Hematopoietic multipotent progenitor cell (in vitro differentiated cells): ENCODE measurements at regions not wholly inside any gene's neighbourhood (a gene's known extent, or its start where the extent isn't known, plus 50 kb on each side); places are given as distances from the start of the nearest gene placed in this dataset.
A peak's percentile ranks its signal among the peaks of the same experiment; 100 is the strongest.
"Not testable (repeated sequence)": the region's sequence is repeated elsewhere in the genome, so short reads cannot be mapped to it uniquely, and the experiment has no call there.

Source experiments
- DNase-seq, 3 donors: peaks; one replicate each; pipeline ENCODE4 v3.0.0-alpha.2; 2011 to 2015; ENCODE audit warnings: low read depth in 2 of 3, low spot score in 2 of 3

DNA sequence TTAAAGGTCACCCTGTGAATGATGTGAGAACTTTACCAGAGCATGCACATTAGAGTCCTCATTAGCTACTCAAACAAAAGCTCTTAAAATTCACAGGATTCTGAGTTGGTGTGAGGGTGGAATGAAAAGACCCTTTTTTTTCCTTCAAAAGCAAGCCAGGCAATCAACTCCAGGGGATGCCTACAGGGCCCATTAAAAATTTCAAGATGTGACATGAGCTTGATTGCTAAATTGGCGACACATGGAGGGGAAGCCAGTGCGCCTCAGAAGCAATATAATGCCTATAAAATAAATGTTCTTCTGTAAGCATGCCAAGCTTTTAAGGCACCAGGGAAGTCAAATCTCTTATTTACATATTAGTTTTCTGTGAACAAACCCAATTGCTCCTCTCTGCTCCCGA is 328.8 kb upstream of the SUCLG2 start:
- no peak for DNase-seq

DNA sequence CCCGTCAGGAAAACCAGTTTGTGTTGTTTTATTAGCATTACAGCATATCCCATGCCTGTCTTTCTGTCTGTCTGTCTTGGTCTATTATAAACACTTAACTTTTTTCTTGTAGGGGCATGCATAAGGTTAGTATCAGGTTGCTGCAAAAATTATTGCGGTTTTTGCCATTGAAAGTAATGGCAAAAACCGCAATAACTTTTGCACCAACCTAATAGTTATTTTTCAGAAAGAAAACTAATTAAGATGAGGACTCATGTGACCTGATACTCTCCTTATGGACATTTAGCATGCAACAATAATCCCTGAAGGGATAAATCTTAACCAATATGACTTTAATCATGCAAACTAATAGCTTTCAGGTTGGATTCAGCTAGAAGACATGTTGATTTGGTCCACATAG is 326.7 kb upstream of the SUCLG2 start:
- DNase-seq = no peak

DNA sequence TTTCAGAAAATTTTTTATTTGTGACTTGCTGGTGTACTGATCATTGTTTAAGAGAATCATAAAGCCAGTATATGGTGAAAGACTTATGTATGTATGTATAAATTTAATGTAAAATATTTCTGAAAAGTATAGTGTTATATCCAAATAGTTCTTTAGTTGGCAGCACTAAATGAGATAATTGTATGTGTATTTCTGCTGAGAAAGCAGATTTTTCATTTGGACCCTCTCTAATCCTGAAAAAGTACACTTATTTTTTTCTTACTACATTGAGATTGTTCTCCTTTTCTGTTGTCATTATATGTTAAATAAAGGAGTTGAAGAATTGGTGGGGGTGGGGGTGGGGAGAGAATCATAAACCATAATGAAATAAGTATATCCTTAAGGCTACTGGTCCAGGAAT is 324.9 kb upstream of the SUCLG2 start:
- no peak for DNase-seq

DNA sequence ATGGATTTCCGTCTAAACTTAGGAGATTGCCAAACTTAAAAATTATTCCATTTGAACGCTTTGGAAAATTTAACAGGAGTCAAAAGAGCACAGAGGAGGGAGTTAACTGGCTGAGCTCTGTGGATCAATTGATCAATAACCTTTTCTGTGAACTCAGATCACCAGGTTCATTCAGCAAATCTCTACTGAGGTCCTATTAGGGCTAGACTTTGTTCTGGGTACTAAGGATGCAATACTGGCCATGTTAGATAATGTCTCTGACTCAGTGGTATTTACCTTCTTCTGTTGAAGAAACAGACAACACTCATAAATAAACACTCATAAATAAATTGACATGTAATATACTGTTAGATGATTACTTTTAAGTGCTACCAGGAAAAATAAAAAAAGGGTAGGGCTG is 323.4 kb upstream of the SUCLG2 start:
- DNase-seq = no peak

DNA sequence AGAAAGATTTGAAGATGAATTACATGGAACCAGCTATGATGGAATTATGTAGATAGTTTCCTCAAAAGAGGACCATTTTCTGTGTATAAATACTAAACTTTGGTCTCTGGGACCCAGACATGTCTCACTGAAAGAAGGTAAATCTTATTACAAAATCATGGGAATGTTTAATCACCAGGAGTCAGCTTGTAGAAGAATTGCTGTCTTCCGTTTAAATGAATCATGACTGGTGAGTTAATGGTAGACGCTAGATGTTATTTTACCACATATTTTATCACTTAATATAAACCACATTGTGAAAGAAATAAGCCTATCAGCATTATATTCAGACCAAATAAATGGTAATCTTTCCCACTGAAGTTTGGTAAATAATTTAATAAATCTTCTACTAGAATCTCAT is 322.3 kb upstream of the SUCLG2 start:
- DNase-seq = no peak

DNA sequence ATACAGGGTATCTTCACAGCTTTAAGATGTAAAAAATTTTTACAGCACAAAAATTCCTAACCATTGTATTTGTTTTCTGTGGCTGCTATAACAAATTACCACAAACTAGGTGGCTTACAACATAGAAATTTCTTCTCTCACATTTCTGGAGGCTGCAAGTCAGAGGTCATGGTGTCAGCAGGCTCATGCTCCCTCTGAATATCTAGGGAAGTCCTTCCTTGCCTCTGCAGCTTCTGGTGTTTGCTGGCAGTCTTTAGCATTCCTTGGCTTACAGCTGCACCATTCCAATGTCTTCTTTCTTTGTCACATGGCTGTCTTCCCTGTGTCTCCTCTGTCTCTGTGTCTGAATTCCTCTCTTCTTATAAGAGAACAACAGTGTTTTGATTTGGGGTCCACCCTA is 310.2 kb upstream of the SUCLG2 start:
- no peak for DNase-seq

DNA sequence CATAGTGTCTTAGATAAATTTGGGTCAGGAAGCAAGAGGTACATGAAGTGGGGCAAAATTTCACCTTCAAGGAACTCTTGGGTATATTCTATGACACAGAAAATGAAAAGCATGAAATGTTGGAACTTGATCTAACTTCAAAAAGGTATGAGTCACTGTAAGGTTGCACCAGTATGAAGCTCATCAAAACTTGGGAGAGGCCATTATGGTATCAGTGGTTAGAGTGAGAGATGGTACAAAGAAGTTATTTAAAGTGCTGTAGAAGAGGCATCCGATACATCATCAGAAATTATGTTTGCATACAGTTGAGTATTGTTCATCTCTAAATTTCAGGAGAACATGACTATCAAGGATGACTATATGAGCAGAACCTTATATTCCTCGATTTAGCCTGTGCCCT is 302.9 kb upstream of the SUCLG2 start:
- DNase-seq = no peak

DNA sequence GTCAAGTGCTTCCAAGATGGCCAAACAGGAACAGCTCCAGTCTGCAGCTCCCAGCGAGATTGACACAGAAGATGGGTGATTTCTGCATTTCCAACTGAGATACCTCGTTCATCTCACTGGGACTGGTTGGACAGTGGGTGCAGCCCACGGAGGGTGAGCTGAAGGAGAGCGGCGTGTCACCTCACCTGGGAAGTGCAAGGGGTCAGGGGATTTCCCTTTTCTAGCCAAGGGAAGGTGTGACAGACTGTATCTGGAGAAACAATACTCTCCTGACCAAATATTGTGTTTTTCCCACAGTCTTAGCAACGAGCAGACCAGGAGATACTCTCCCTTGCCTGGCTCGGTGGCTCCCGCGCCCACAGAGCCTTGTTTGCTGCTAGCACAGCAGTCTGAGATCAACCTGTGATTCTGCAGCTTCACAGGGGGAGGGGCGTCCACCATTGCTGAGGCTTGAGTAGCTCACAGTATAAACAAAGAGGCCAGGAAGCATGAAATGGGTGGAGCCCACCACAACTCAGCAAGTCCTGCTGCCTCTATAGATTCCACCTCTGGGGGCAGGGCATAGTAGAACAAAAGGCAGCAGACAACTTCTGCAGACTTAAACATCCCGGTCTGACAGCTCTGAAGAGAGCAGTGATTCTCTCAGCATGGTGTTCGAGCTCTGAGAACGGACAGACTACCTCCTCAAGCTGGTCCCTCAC is 293.5 kb upstream of the SUCLG2 start:
- peak in 1 of 3 donors; percentile 24 for DNase-seq

DNA sequence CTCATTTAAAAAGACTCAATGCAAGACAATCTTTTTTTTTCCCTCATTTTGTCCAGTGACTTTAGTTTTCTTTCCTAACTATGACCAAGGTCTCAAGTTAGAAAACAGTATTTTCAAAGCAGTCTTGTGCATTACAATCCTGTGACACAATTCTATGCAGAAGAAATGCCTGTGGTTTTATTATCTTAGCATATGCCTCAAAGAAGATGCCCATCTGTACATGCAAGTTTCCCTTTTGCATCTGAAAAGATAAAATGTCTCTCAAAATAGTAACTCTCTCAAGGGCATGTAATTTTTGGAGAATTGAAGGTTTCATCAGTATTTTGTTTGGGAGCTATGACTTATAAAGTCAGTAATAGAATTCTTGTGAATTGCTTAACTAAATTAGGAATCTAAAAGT is 292.0 kb upstream of the SUCLG2 start:
- no peak for DNase-seq

DNA sequence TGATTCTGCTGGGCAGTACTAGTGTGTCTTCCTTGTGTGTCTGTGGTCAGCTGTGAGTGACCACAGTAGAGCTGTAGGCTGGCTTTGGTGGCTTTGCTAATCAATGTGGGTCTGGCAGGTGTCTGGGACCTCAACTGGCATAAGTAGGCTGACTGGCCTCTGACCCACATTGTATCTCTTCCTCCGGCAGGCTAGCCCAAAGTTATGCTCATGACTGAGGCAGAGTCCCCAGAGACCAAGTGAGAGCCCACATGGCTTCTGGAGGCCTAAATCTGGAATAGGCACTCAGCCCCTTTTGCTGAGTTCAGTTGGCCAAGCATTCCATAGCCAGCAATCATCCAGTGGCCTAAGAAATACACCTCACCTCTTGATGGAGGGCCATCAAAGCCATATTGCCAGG is 289.1 kb upstream of the SUCLG2 start:
- no peak for DNase-seq

DNA sequence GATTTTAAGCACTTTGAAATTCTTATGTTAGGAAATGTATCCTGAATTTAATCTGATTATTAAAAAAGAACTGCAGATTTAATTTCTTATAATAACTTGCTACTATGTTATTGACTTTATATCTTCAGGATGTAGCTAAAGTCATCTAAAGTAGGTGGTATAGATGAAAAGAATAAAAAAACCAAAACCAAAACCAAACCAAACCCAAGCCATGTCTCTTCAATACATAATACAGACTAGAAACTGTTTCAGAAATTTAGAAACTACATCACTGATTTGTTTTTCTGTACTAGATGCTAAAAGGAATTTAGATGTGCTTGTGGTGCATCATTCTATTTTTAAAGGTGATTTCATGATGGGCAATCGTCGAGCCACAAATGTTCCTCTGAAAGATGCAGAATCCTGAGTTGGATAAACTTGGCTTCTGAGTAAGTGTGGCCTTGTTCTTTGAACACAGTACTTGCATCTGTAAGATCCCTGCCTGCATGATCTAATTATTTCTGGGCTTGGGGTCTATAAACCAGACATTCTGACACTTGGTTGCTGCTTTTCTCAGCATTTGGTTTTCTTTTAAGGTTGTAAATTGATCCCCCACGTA is 287.1 kb upstream of the SUCLG2 start:
- no peak for DNase-seq

DNA sequence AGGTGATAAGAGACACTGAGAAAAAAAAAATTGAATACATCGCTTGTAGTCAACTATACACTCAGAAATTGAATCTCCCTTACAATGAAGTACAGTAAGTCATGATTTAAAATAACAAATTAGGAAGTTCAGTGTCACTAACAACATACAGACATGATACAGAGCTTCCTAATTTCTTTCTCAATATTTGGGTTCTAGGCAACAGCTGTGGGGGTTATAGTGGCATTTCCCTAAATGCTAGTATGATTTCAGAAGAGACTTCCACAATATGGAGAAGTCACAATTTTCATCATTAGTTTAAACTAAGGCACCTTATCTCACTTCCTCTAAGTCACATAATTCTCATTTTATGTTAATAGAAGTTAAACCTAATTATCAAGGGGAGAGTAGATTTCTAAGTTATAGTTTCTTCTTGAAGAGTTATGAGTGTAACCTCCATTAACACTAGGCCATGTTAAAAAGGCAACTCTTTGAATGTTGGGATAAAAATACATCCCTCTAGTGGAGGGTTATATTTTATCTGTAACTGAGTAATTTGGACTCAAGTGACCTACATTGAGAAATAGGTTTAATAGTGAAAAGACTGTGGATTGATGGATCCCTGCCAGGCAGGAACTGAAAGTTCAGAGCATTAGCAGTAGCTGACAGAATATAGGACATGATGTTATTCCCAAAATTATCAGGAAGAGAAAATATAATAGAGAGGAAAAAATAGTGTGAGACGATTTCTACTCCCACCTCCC is 286.0 kb upstream of the SUCLG2 start:
- DNase-seq = no peak

DNA sequence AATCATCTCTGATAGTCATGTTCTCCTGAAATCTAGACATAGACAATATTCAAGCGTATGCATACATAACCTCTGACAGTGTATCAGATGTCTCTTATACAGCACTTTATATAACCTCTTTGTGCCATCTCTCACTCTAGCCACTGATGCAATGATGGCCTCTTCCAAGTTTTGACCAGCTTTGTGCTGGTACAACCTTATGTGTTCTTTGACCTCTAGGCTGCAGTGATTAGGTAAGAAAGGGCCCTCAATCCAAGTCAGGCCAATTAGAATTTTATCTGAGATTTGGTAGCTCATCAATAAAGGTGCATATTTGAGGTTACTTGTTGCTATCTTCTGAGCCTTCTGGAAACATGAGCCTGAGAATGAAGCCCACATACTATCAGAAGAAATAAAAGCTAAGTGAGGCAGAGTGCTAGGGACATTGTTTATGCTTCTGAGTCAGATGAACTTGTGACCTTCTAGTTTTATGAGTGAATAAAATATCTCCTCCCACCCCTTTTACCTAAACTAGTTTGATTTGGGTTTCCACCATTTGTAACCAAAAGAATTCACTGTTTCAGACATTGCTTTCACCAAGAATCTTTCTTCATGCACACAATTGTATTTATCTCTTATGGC is 283.2 kb upstream of the SUCLG2 start:
- no peak for DNase-seq

DNA sequence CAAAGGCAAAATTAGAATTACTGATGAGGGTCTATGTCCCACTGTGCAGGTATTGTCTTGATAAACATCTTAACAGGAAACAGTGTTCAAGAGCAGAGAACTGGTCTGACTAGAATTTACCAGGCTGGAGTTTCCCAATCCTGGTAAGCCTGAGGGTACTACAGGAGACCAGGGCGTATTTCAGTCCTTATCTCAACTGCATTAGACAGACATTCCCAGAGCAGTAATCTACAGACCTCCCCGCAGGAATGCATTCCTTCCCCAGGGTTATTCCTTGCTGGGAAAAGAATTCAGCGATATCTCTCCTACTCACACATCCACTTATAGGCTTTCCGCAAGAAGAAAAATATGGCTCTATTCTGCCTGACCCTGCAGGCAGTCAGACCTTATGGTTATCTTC is 276.0 kb upstream of the SUCLG2 start:
- not testable (repeated sequence) for DNase-seq

DNA sequence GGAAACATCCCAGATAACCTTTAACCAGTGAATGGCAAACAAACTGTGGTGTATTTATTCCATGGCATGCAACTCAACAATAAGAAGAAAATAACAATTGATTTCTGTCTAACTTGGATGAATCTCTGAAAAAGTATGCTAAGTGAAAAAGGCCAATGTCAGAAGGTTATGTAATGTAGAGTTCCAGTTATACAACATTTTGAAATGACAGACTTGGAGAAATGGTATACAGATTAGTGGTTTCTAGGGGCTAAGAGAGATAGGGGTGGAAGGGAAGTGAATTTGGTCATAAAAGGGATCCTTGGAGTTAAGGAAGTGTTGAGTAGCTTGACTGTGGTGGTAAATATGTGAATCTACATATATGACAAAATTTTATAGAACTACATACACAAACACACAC is 269.4 kb upstream of the SUCLG2 start:
- no peak for DNase-seq

DNA sequence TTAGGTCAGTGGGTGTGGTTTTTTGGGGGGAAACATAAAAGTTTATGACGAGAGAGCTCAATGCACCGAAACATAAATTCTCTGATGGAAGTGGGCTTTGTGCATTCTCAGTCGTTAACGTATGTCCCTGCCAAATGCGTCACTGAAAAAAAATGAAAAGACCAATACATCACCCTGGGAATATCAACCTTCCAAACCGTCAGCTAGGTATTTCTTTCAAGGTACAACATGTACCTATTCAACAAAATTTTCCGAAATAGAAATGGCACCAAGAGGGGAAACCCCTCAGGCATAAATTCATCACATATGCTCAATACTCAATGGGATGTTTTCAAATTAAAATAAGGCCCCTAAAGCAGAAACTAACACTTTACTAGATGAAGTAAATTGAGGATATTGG is 266.6 kb upstream of the SUCLG2 start:
- DNase-seq = no peak

DNA sequence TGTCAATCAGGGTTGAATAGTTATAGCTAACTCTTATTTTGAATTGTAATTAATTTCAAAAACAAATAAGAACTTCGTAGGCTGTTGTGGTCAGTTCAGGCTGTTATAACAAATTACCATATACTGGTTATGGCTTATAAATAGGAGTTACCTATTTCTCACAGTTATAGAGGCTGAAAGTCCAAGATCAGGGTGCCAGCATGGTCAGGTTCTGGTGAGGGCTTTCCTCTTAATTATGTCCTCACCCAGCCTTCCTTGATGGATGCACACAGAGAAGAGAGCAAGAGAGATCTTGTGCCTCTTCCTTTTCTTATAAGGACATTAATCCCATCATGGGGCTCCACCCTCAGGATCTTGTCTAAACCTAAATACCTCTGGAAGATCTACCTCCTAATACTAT is 265.9 kb upstream of the SUCLG2 start:
- DNase-seq = no peak

DNA sequence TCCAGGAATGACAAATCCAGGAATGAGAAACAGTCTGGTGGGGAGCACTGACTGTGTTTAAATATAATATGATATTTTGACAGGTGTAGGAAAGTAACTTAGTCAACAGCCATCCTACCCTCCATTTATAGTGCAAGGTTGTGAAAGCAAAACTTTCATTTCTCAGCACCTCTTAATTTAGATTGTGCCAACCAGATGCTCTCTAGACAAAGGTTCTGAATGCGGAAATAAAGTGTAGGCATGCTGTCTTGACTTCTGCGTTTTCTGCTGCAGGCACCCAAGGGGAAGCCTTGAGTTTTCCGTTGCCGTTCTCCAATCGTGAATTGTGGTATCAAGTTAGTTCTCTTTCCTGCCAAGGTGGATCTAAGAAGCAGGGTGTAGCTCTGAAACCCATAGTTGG is 261.9 kb upstream of the SUCLG2 start:
- no peak for DNase-seq

DNA sequence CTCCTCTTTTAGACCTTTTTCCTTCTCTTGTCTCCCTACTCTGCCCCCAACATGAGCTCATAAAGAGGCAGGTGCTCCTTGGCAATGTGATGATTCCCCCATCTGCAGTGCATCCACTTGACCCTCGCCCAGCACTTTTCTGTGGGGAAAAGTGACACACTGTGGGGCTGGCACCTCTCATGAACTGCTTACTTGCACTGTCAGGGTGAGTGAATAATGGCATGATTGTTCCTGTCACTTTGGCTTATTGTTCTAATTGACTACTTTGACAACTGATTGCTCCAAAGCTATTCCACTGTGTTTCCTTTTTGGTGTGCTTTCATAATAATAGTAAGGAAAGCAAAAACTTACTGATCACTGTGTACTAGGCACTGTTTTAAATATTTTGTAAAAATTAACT is 253.3 kb upstream of the SUCLG2 start:
- DNase-seq = no peak

DNA sequence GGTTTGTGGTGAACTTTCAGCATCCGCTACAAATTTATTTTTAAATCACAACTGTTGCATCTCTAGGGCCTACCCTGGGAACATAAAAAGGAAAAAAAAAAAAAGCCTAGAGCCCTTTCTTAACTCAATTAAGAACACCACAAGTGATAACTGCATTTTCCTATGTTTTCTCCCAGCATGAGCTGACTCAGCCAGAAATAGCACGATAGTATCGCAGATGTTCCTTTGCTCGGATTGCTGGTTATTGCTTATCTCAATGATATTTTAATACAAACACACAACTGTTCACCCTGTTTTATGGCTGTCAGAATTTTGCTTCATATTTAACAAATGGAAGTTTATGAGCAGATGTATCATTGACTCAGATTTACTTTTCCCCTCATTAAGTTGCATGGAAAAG is 251.8 kb upstream of the SUCLG2 start:
- DNase-seq = no peak

DNA sequence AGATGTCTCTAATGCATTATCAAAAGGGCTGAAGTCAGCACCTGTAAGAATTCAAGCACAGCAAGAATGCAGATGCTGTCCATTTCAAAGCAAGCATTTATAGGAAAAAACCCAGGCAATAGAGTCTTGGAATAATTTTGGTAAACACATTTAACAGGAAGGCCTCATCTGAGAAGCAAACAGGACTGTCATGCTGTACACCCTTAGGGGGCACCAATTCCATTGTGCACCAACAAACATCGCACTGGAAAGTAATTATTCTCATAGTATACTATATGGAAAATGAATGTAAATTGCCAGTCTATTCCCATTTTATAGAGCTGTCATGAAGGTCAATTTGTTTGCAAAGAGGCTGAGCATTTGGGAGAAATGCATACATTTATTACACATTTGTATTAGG is 247.3 kb upstream of the SUCLG2 start:
- no peak for DNase-seq

DNA sequence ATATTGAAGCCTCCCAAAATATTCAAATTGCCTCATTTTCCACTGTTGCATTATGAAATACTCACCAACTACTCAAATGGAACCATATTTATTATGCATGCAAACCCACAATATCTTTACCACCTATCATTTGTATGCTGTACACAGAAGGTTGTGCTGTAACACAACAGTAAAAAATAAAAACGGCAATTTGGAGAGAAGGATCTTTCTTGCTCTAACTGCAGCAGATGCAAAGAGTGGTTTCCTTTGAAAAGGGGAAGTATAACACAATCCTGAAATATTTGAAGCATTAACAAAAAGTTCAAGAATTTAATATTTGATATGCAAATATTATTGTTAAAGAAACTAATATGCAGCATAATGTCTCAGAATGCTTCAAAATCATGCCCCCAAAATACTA is 244.5 kb upstream of the SUCLG2 start:
- DNase-seq = peak in 1 of 3 donors; percentile 0
